RWPE1 (cell line): ENCODE measurements at regions not wholly inside any gene's neighbourhood (a gene's known extent, or its start where the extent isn't known, plus 50 kb on each side); places are given as distances from the start of the nearest gene placed in this dataset.
"Not testable (repeated sequence)": the region's sequence is repeated elsewhere in the genome, so short reads cannot be mapped to it uniquely, and the experiment has no call there.

ENCODE experiments used
- CTCF ChIA-PET: fragments of 350-600 bp; sonication (Branson Sonifier 250); formaldehyde crosslinking; extraction: SDS; loops from one replicate; lab custom pipeline; 2021; lab: Yijun Ruan, JAX
- POLR2A ChIA-PET: fragments of 400-600 bp; formaldehyde crosslinking; extraction: SDS; loops from one replicate; lab custom pipeline; 2020; ENCODE audit warnings: antibody characterized with exemption; ENCODE audit not compliant: low non-redundant PET; lab: Yijun Ruan, JAX
- DNase-seq: peaks from one replicate; pipeline ENCODE4 v3.0.0; 2012; ENCODE audit warnings: low spot score
- H3K27ac ChIP-seq: fragments of 450-650 bp; 2 replicates; pipeline ENCODE4 v1.5.1; 2017
- TF ChIP-seq, protein P1 (sequence below): fragments of 450-650 bp; conservative IDR thresholded peaks from 2 replicates; pipeline ENCODE4 v1.5.1; 2017; ENCODE audit warnings: low read depth, mild to moderate bottlenecking

- CTCF ChIA-PET, POLR2A ChIA-PET, H3K27ac ChIP-seq, DNase-seq: not testable (repeated sequence)
Observed at GRCh38 chr4:131883181-131883580, 1265.9 kb upstream of the PCDH10 start.

DNA sequence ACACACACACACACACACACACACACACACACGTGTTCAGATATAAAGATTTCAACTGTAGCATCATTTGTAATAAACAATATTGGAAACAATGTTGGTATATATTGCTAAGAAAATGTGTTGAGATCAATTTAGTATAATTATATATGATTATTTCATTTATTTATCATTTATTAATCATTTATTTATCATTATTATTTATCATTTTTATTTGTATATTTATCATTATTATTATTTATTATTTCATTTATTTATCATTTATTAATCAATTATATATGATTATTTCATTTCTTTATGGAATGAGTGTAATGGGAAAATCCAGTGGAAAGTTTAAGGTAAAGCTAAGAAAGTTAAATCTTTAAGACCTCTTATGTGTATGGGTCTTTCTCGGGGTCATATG is 1223.4 kb upstream of the PCDH10 start:
- CTCF ChIA-PET, POLR2A ChIA-PET, DNase-seq, H3K27ac ChIP-seq: not testable (repeated sequence)

DNA sequence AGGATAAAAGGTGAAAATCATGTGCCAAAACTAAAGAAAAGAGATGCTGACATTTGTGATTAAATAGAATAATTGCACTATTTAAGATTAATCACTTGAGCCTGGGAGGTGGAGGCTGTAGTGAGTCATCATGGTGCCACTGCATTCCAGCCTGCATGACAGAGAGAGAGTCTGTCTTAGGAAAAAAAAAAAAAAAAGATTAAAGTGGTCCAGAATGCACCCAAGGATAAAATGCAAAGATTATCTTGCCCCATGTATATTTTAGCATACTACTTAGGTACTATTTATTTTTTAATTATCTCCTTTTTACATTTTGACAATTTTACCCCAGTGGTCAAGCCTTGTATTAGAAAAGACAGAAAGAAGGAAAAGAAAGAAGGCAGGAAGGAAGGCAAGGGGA is 1181.4 kb upstream of the PCDH10 start:
- H3K27ac ChIP-seq, CTCF ChIA-PET, DNase-seq, POLR2A ChIA-PET: not testable (repeated sequence)

DNA sequence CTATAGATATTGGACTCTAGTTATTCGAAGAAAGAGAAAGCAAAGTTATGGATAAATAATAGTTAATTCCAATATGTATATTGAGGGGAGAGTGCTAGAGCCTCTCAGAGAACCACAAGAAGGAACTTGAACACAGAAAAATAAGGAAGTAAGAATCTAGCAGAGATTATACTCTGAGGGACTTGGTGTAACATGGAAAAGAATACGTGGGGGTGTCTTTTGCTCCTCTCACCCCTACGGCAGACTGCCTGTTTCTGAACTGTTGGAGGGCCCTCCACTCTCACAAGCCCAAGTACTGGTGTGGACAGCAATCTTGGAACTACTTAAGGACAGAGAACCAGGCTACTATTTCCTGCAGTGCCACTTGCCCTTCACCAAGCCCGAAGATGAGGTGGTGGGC is 1174.4 kb upstream of the PCDH10 start:
- peak; percentile 0 for DNase-seq
- H3K27ac ChIP-seq = peak overlapping the region; percentile 72
- TF ChIP-seq, protein P1, sequence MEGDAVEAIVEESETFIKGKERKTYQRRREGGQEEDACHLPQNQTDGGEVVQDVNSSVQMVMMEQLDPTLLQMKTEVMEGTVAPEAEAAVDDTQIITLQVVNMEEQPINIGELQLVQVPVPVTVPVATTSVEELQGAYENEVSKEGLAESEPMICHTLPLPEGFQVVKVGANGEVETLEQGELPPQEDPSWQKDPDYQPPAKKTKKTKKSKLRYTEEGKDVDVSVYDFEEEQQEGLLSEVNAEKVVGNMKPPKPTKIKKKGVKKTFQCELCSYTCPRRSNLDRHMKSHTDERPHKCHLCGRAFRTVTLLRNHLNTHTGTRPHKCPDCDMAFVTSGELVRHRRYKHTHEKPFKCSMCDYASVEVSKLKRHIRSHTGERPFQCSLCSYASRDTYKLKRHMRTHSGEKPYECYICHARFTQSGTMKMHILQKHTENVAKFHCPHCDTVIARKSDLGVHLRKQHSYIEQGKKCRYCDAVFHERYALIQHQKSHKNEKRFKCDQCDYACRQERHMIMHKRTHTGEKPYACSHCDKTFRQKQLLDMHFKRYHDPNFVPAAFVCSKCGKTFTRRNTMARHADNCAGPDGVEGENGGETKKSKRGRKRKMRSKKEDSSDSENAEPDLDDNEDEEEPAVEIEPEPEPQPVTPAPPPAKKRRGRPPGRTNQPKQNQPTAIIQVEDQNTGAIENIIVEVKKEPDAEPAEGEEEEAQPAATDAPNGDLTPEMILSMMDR = no peak
- POLR2A ChIA-PET = no interaction called here
- CTCF ChIA-PET = no interaction called here

DNA sequence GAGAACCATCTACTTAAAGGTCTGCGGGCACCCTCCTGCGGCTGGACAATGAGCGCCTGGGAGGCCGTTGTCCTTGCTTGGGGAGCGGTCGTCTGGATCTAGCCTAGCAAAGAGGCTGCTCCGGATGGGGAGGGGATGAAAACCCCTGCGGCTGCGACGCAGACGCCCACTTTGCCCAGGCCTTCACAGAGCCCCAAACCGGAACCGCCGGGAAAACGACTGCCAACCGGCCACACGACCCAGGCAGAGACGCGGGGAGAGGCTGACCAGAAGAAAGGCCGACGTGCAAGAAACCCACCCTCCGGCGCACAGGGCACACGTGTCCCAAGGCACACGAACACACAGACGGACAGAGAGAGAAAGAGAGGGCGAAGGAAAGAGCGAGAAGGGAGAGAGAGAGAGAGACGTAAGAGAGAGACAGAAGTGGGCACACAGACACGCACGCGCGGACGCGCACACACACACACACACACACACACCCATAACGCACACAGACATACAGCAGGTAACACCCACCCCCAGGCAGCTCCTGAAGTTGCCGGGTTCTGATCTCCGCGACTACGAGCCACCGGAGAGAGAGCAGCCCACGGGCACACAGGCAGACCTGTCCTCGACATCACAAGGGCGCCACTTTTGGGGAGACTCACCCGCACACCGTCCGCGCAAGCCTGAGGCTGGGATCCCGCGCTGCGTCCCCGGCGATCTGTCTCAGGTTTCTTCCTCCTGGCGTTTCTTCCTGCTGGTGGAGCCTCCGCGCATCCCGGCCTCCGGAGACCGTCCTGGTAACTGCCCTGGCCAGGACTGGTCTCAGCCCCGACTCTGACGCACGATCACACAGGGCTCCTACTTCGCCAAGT is 1173.6 kb upstream of the PCDH10 start:
- CTCF ChIA-PET, DNase-seq, POLR2A ChIA-PET: not testable (repeated sequence)
- peak overlapping the region; percentile 72 for H3K27ac ChIP-seq

DNA sequence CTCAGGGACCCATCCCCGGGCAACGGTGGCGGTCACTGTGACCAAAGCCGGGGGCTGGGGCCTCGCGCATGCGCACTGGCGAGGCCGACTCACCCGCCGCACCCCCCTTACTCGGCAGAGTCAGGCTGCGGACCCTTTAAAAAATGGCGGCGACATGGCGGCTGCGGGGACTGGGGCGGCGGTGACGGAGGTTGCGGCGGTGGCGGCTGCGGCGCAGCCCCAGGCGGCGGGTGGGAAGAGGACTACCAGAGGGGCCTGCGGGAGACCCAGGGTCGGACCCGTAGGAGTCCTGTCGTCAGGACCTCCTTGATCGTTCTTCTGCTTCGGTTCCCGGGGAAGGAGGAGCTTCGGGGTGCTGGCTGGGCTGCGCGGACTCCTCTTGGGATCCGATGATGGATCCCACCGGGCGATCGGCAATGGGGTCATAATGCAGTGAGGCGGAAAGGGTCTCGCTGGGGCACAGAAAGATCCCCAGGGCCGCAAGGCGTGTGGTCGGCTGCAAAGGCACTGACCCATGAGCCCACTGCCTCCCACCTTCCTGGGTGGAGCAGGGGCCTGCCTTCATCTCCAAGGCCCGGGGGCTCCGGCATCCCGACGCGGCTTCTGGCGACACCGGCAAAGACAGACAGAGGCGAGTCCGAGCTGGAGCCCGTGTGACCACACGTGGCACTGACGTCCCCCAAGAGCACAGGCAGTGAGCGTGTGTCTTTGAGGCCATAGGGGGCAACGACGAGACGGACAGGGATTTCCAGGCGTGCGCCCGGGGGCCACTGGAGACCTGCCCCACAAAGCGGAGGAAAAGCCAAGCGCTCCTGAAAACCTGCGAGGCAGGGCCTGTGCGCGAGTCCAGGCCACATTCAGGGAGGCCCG is 1172.7 kb upstream of the PCDH10 start:
- H3K27ac ChIP-seq = peak overlapping the region; percentile 72
- CTCF ChIA-PET, POLR2A ChIA-PET: not testable (repeated sequence)
- DNase-seq = peak; percentile 19

DNA sequence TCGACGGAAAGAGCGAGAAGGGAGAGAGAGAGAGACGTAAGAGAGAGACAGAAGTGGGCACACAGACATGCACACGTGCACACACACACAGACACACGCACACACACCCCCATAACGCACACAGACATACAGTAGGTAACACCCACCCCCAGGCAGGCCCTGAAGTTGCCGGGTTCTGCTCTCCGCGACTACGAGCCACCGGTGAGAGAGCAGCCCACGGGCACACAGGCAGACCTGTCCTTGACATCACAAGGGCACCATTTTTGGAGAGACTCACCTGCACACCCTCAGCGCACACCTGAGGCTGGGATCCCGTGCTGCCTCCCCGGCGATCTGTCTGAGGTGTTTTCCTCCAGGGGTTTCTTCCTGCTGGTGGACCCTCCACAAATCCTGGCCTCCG is 1171.0 kb upstream of the PCDH10 start:
- H3K27ac ChIP-seq = no peak overlapping the region
- no peak for DNase-seq
- TF ChIP-seq, protein P1 = no peak
- CTCF ChIA-PET = interaction anchor here (0.6 kb wide), 1 partner anchor 1594 kb away, joined by 3 read pairs; no protein-coding TSS in a partner anchor
- POLR2A ChIA-PET = no interaction called here

- no peak overlapping the region for H3K27ac ChIP-seq
- ChIA-PET POLR2A (no interaction called here), CTCF (no interaction called here)
- no peak for DNase-seq
- TF ChIP-seq, protein P1 = no peak
Observed at GRCh38 chr4:131989576-131989975, 1159.5 kb upstream of the PCDH10 start.

DNA sequence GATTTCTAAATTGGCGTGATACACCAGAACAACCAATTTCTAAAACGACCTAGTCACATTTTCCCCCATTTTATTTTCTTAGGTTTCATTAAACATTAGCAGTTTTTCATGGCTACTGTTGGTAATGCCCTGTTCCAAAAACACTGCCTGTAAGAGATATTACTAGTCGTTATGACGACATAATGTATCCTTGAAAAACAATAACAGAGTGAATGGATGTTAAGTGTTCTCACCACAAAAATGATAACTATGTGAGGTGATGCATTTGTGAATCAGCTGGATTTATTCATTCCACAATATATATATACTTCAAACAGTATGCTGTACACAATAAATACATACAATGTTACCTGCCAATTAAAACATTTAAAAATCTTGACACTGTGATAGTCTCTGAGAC is 1147.6 kb upstream of the PCDH10 start:
- no peak overlapping the region for H3K27ac ChIP-seq
- TF ChIP-seq, protein P1 = no peak
- ChIA-PET CTCF (no interaction called here), POLR2A (no interaction called here)
- DNase-seq = peak; percentile 30
